ENCODE measurements at regions not wholly inside any gene's neighbourhood (a gene's known extent, or its start where the extent isn't known, plus 50 kb on each side); places are given as distances from the start of the nearest gene placed in this dataset.

GRCh38 chr19:28309070-28309469 lies 903.9 kb downstream of the UQCRFS1 start:
- H3K27ac ChIP-seq = no peak overlapping the region
- H3K36me3 ChIP-seq = no peaks in the 10 kb centered on the region
- no peak for TF ChIP-seq CTCF (IDR thresholded peaks at IDR 0.05)
- no peak for TF ChIP-seq POLR2A (IDR thresholded peaks at IDR 0.05)
- TF ChIP-seq EP300 (IDR thresholded peaks at IDR 0.05) = no peak
- no peak for TF ChIP-seq POLR2AphosphoS5 (IDR thresholded peaks at IDR 0.05)
- DNase-seq = no peak
- WGBS, 2 donors = 69 to 71% methylated on average over 5 of the region's 5 CpGs
- no peaks in the 10 kb centered on the region for H3K27me3 ChIP-seq
- no peak overlapping the region for H3K4me3 ChIP-seq
- H3K9me3 ChIP-seq = no peaks in the 10 kb centered on the region
- intact Hi-C loops (cut with DNase I) = no loop called here
- H3K4me1 ChIP-seq = no peaks in the 10 kb centered on the region

GRCh38 chr19:28307963-28308362 lies 905.0 kb downstream of the UQCRFS1 start:
- Histone ChIP-seq H3K27me3 (no peaks in the 10 kb centered on the region), H3K4me1 (no peaks in the 10 kb centered on the region), H3K9me3 (no peaks in the 10 kb centered on the region), H3K4me3 (no peak overlapping the region), H3K27ac (no peak overlapping the region), H3K36me3 (no peaks in the 10 kb centered on the region)
- TF ChIP-seq POLR2A (IDR thresholded peaks at IDR 0.05) = no peak
- intact Hi-C loops (cut with DNase I) = no loop called here
- 4 to 47% methylated on average over 1 of the region's 1 CpG for WGBS, 2 donors
- no peak for DNase-seq

DNA sequence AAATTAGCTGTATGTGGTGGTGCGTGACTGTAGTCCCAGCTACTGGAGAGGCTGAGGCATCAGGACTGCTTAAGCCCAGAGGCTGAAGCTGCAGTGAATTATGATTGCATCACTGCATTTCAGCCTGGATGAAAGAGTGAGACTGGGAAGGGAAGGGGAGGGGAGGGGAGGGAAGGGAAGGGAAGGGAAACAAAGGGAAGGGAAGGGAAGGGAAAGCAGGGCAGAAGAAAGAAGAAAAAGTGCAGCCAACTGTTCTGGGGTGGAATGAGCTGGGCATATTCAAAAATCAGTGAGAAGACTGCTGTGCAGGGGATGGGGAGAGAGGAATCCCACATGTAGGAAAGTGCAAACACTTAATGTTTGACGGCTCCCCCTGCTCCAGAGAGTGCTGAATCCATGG lies 905.5 kb downstream of the UQCRFS1 start:
- Histone ChIP-seq H3K27ac (no peak overlapping the region), H3K4me3 (no peak overlapping the region)
- WGBS, 2 donors = 71 to 73% methylated on average over 2 of the region's 2 CpGs

DNA sequence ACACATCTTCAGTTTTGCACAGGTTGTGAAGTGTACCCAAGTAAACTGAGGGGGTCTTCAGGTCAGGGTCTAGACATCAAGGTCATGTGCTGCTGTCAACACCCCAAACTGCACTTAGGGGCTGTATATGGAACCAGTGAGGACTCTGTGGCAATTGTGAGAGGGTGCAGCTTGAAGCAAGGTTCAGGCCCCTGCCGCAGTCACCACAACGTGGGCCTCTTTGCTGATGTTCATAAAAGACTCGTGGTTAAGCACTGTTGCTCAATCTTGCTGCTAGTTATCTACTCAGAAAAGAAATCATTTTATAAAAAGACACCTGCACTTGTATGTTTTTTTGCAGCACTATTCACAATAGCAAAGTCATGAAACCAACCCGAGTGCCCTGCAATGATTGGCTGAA lies 907.4 kb downstream of the UQCRFS1 start:
- no peak overlapping the region for H3K4me3 ChIP-seq
- 55 to 63% methylated on average over 4 of the region's 4 CpGs for WGBS, 2 donors
- no peaks in the 10 kb centered on the region for H3K36me3 ChIP-seq
- no peaks in the 10 kb centered on the region for H3K27me3 ChIP-seq
- no peak overlapping the region for H3K27ac ChIP-seq
- no peak for DNase-seq
- no peak for TF ChIP-seq POLR2A (IDR thresholded peaks at IDR 0.05)
- TF ChIP-seq POLR2AphosphoS5 (IDR thresholded peaks at IDR 0.05) = no peak
- TF ChIP-seq CTCF (IDR thresholded peaks at IDR 0.05) = no peak
- TF ChIP-seq EP300 (IDR thresholded peaks at IDR 0.05) = no peak
- no peaks in the 10 kb centered on the region for H3K9me3 ChIP-seq
- intact Hi-C loops (cut with DNase I) = no loop called here
- no peaks in the 10 kb centered on the region for H3K4me1 ChIP-seq

More for the DNA sequence above, 905.5 kb downstream of the UQCRFS1 start:
- Histone ChIP-seq H3K27me3 (no peaks in the 10 kb centered on the region), H3K4me1 (no peaks in the 10 kb centered on the region), H3K9me3 (no peaks in the 10 kb centered on the region), H3K36me3 (no peaks in the 10 kb centered on the region)
- TF ChIP-seq EP300 (IDR thresholded peaks at IDR 0.05) (no peak), CTCF (IDR thresholded peaks at IDR 0.05) (no peak), POLR2AphosphoS5 (IDR thresholded peaks at IDR 0.05) (no peak), POLR2A (IDR thresholded peaks at IDR 0.05) (no peak)
- intact Hi-C loops (cut with DNase I) = no loop called here
- DNase-seq = no peak

DNA sequence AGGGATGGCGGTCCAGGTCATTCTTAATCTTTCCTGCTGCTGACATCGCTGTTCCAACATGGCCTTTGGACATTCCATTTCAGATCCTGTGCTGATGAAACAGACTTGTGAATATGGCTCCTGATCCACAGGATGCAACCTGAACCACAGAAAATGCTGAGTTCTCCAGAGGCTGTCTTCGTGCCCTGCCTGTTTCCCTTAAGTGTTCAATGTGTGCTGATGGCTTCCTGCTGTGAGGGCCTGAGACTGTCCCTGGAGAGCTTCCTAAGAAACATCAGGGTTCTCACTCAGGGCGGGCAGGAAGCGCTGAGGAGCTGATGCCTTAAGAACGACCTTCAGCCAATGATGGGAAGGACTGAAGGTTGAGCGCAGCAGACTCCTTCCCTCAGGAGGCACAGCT lies 909.4 kb downstream of the UQCRFS1 start:
- Histone ChIP-seq H3K27ac (no peak overlapping the region), H3K9me3 (no peaks in the 10 kb centered on the region), H3K4me1 (no peaks in the 10 kb centered on the region), H3K27me3 (no peaks in the 10 kb centered on the region), H3K36me3 (no peaks in the 10 kb centered on the region), H3K4me3 (no peak overlapping the region)
- WGBS, 2 donors = 75 to 89% methylated on average over 7 of the region's 7 CpGs
- intact Hi-C loops (cut with DNase I) = no loop called here
- TF ChIP-seq POLR2AphosphoS5 (IDR thresholded peaks at IDR 0.05) (no peak), POLR2A (IDR thresholded peaks at IDR 0.05) (no peak), EP300 (IDR thresholded peaks at IDR 0.05) (no peak), CTCF (IDR thresholded peaks at IDR 0.05) (no peak)
- DNase-seq = no peak

All from sigmoid colon (tissue), 6 donors.